ENCODE measurements at regions not wholly inside any gene's neighbourhood (a gene's known extent, or its start where the extent isn't known, plus 50 kb on each side); places are given as distances from the start of the nearest gene placed in this dataset.

GRCh38 chr11:91731051-91731450 is 493.6 kb upstream of the FAT3 start:
- ChIA-PET CTCF (no interaction called here), POLR2A (no interaction called here)
- H3K36me3 Mint-ChIP-seq, result no peaks in the 10 kb centered on the region
- no peak overlapping the region for H3K4me3 Mint-ChIP-seq
- no peak for DNase-seq
- Histone ChIP-seq H3K9me3 (ENCODE audit: low read length) (no peaks in the 10 kb centered on the region), H3K4me3 (ENCODE audit: low read length) (no peak overlapping the region), H3K27me3 (ENCODE audit: insufficient read depth, low read length, poor library complexity, severe bottlenecking) (no peaks in the 10 kb centered on the region), H3K36me3 (ENCODE audit: insufficient read depth, low read length) (no peaks in the 10 kb centered on the region), H3K27ac (ENCODE audit: low read depth, low read length) (no peak overlapping the region), H3K4me1 (ENCODE audit: insufficient read depth, low read length) (no peaks in the 10 kb centered on the region)
- H3K27ac Mint-ChIP-seq, result no peak overlapping the region
- no peaks in the 10 kb centered on the region for H3K4me1 Mint-ChIP-seq
- no peaks in the 10 kb centered on the region for H3K27me3 Mint-ChIP-seq
- peaks cover 12 to 35% (median 18%) of the 10 kb centered on the region in 5 donors for H3K9me3 Mint-ChIP-seq

DNA sequence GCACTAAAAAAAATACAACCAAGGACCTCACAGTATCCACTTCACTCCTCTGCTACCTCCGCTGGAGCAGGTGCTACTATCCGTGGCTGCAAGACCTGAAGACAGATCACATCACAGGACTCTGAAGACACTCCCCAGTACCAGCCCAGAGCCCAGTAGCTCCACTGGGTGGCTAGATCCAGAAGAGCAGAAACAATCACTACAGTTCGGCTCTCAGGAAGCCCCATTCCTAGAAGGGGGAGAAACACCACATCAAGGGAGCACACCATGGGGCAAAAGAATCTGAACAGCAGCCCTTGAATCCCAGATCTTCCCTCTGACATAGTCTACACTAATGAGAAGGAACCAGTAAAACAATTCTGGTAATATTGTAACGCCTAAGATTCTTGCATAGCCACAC is 494.0 kb upstream of the FAT3 start:
- CTCF ChIA-PET, result no interaction called here

DNA sequence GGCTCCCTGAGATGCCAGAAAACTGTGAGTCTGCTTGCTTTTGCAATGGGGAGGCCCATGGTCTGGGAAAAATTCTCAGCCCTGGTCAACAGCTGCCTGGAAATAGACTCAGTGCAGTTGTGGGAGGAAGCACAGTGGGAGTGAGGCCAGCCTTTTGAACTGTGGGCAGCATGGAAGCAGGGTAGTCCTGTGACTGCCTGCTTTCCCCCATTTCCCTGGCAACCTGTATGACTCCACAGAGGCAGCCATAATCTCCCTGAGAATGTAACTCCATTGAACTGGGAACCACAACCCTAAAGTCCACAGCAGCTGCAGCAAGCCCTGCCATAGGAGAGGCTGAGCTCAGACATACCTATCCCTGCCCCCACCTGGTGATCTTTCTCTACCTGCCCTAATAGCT is 494.6 kb upstream of the FAT3 start:
- no peak for DNase-seq
- Mint-ChIP-seq H3K36me3 (no peaks in the 10 kb centered on the region), H3K4me1 (no peaks in the 10 kb centered on the region), H3K9me3 (peaks cover 8 to 26% (median 18%) of the 10 kb centered on the region in 5 donors), H3K4me3 (no peak overlapping the region), H3K27ac (no peak overlapping the region), H3K27me3 (no peaks in the 10 kb centered on the region)
- H3K36me3 ChIP-seq (ENCODE audit: insufficient read depth, low read length), result no peaks in the 10 kb centered on the region
- CTCF ChIA-PET, result no interaction called here
- POLR2A ChIA-PET, result no interaction called here
- no peak overlapping the region for H3K4me3 ChIP-seq (ENCODE audit: low read length)
- no peak overlapping the region for H3K27ac ChIP-seq (ENCODE audit: low read depth, low read length)
- no peaks in the 10 kb centered on the region for H3K4me1 ChIP-seq (ENCODE audit: insufficient read depth, low read length)
- H3K27me3 ChIP-seq (ENCODE audit: insufficient read depth, low read length, poor library complexity, severe bottlenecking), result no peaks in the 10 kb centered on the region
- H3K9me3 ChIP-seq (ENCODE audit: low read length), result no peaks in the 10 kb centered on the region

More for the DNA sequence above, 494.0 kb upstream of the FAT3 start:
- POLR2A ChIA-PET, result no interaction called here
- H3K27me3 ChIP-seq (ENCODE audit: insufficient read depth, low read length, poor library complexity, severe bottlenecking), result no peaks in the 10 kb centered on the region
- Mint-ChIP-seq H3K4me3 (no peak overlapping the region), H3K9me3 (peaks cover 12 to 31% (median 18%) of the 10 kb centered on the region in 5 donors), H3K27me3 (no peaks in the 10 kb centered on the region), H3K4me1 (no peaks in the 10 kb centered on the region), H3K36me3 (no peaks in the 10 kb centered on the region), H3K27ac (no peak overlapping the region)
- no peaks in the 10 kb centered on the region for H3K4me1 ChIP-seq (ENCODE audit: insufficient read depth, low read length)
- no peak overlapping the region for H3K4me3 ChIP-seq (ENCODE audit: low read length)
- no peaks in the 10 kb centered on the region for H3K36me3 ChIP-seq (ENCODE audit: insufficient read depth, low read length)
- no peak for DNase-seq
- no peak overlapping the region for H3K27ac ChIP-seq (ENCODE audit: low read depth, low read length)
- H3K9me3 ChIP-seq (ENCODE audit: low read length), result no peaks in the 10 kb centered on the region

GRCh38 chr11:91717169-91717568 is 507.4 kb upstream of the FAT3 start:
- ChIA-PET POLR2A (no interaction called here), CTCF (no interaction called here)
- Mint-ChIP-seq H3K9me3 (peaks cover 7 to 16% (median 9%) of the 10 kb centered on the region in 5 donors), H3K27ac (no peak overlapping the region), H3K4me1 (no peaks in the 10 kb centered on the region), H3K4me3 (no peak overlapping the region), H3K27me3 (peaks cover 0 to 2% of the 10 kb centered on the region in 2 donors), H3K36me3 (no peaks in the 10 kb centered on the region)
- Histone ChIP-seq H3K4me3 (ENCODE audit: low read length) (no peak overlapping the region), H3K27me3 (ENCODE audit: insufficient read depth, low read length, poor library complexity, severe bottlenecking) (no peaks in the 10 kb centered on the region), H3K9me3 (ENCODE audit: low read length) (no peaks in the 10 kb centered on the region), H3K27ac (ENCODE audit: low read depth, low read length) (no peak overlapping the region), H3K4me1 (ENCODE audit: insufficient read depth, low read length) (no peaks in the 10 kb centered on the region), H3K36me3 (ENCODE audit: insufficient read depth, low read length) (no peaks in the 10 kb centered on the region)
- no peak for DNase-seq

GRCh38 chr11:91707652-91708482 is 516.8 kb upstream of the FAT3 start:
- Histone ChIP-seq H3K9me3 (ENCODE audit: low read length) (no peaks in the 10 kb centered on the region), H3K36me3 (ENCODE audit: insufficient read depth, low read length) (no peaks in the 10 kb centered on the region), H3K4me3 (ENCODE audit: low read length) (no peak overlapping the region), H3K27ac (ENCODE audit: low read depth, low read length) (no peak overlapping the region), H3K4me1 (ENCODE audit: insufficient read depth, low read length) (no peaks in the 10 kb centered on the region), H3K27me3 (ENCODE audit: insufficient read depth, low read length, poor library complexity, severe bottlenecking) (no peaks in the 10 kb centered on the region)
- H3K9me3 Mint-ChIP-seq, result peaks cover 0 to 26% (median 14%) of the 10 kb centered on the region in 5 donors
- ChIA-PET POLR2A (no interaction called here), CTCF (no interaction called here)
- no peak overlapping the region for H3K4me3 Mint-ChIP-seq
- no peak for DNase-seq
- no peaks in the 10 kb centered on the region for H3K27me3 Mint-ChIP-seq
- H3K36me3 Mint-ChIP-seq, result no peaks in the 10 kb centered on the region
- H3K27ac Mint-ChIP-seq, result no peak overlapping the region
- H3K4me1 Mint-ChIP-seq, result no peaks in the 10 kb centered on the region

DNA sequence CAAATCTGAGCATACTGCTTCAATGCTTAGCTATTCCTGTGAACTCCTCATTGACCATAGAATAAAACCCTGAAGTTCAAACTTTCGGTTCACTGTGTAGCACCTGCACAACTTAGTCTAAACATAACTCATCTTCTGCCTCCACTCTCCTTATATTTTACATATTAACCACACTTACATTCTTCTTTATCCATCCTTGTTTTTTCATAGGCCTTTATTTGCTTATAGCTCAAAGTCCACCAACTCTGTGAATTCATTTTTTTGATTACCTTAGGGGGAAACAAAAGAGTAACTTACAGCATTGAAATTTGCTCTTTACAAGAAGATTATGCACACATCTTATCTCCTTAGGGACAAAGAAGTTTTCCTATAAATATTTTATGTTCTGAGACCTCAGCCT is 521.6 kb upstream of the FAT3 start:
- Histone ChIP-seq H3K9me3 (ENCODE audit: low read length) (no peaks in the 10 kb centered on the region), H3K4me1 (ENCODE audit: insufficient read depth, low read length) (no peaks in the 10 kb centered on the region), H3K36me3 (ENCODE audit: insufficient read depth, low read length) (no peaks in the 10 kb centered on the region), H3K27me3 (ENCODE audit: insufficient read depth, low read length, poor library complexity, severe bottlenecking) (no peaks in the 10 kb centered on the region), H3K27ac (ENCODE audit: low read depth, low read length) (no peak overlapping the region), H3K4me3 (ENCODE audit: low read length) (no peak overlapping the region)
- ChIA-PET POLR2A (no interaction called here), CTCF (no interaction called here)
- DNase-seq, result no peak
- Mint-ChIP-seq H3K36me3 (no peaks in the 10 kb centered on the region), H3K4me1 (no peaks in the 10 kb centered on the region), H3K4me3 (no peak overlapping the region), H3K9me3 (peaks cover 0 to 38% (median 5%) of the 10 kb centered on the region in 5 donors), H3K27me3 (no peaks in the 10 kb centered on the region), H3K27ac (no peak overlapping the region)

GRCh38 chr11:91700854-91701253 is 523.8 kb upstream of the FAT3 start:
- ChIA-PET POLR2A (no interaction called here), CTCF (no interaction called here)
- Mint-ChIP-seq H3K9me3 (peaks cover 0 to 43% (median 4%) of the 10 kb centered on the region in 5 donors), H3K36me3 (no peaks in the 10 kb centered on the region), H3K4me1 (no peaks in the 10 kb centered on the region), H3K4me3 (no peak overlapping the region), H3K27me3 (no peaks in the 10 kb centered on the region), H3K27ac (no peak overlapping the region)
- H3K9me3 ChIP-seq (ENCODE audit: low read length), result no peaks in the 10 kb centered on the region
- no peaks in the 10 kb centered on the region for H3K4me1 ChIP-seq (ENCODE audit: insufficient read depth, low read length)
- no peak overlapping the region for H3K27ac ChIP-seq (ENCODE audit: low read depth, low read length)
- no peak for DNase-seq
- no peak overlapping the region for H3K4me3 ChIP-seq (ENCODE audit: low read length)
- no peaks in the 10 kb centered on the region for H3K36me3 ChIP-seq (ENCODE audit: insufficient read depth, low read length)
- H3K27me3 ChIP-seq (ENCODE audit: insufficient read depth, low read length, poor library complexity, severe bottlenecking), result no peaks in the 10 kb centered on the region

- H3K36me3 ChIP-seq (ENCODE audit: insufficient read depth, low read length), result no peaks in the 10 kb centered on the region
- Mint-ChIP-seq H3K4me3 (no peak overlapping the region), H3K4me1 (no peaks in the 10 kb centered on the region), H3K27ac (no peak overlapping the region), H3K36me3 (no peaks in the 10 kb centered on the region), H3K9me3 (peaks cover 0 to 40% (median 3%) of the 10 kb centered on the region in 5 donors), H3K27me3 (no peaks in the 10 kb centered on the region)
- H3K27me3 ChIP-seq (ENCODE audit: insufficient read depth, low read length, poor library complexity, severe bottlenecking), result no peaks in the 10 kb centered on the region
- no peak for DNase-seq
- ChIA-PET CTCF (no interaction called here), POLR2A (no interaction called here)
- H3K27ac ChIP-seq (ENCODE audit: low read depth, low read length), result no peak overlapping the region
- no peaks in the 10 kb centered on the region for H3K9me3 ChIP-seq (ENCODE audit: low read length)
- H3K4me1 ChIP-seq (ENCODE audit: insufficient read depth, low read length), result no peaks in the 10 kb centered on the region
- no peak overlapping the region for H3K4me3 ChIP-seq (ENCODE audit: low read length)
Measured at GRCh38 chr11:91698845-91699244, 525.8 kb upstream of the FAT3 start.

All from CD8-positive, alpha-beta memory T cell (primary cell).